SK-N-SH (cell line): ENCODE measurements at regions not wholly inside any gene's neighbourhood (a gene's known extent, or its start where the extent isn't known, plus 50 kb on each side); places are given as distances from the start of the nearest gene placed in this dataset.

ENCODE experiments used
- CTCF ChIP-seq: fragments of 200-600 bp; sonication (generic); IDR thresholded peaks from 2 replicates; pipeline ENCODE4 v1.6.1; 2017; ENCODE audit warnings: antibody characterized with exemption, mild to moderate bottlenecking, moderate library complexity
- FOSL2 ChIP-seq: IDR thresholded peaks from 2 replicates; pipeline ENCODE4 v1.4.0; 2012; ENCODE audit warnings: low read depth, mild to moderate bottlenecking, moderate library complexity, borderline replicate concordance

- no peak for TF ChIP-seq FOSL2
- TF ChIP-seq CTCF = no peak
These were observed 299.9 kb downstream of the ASMT start for GRCh38 chrX:1914606-1915365.
